B cell (primary cell): ENCODE measurements at regions not wholly inside any gene's neighbourhood (a gene's known extent, or its start where the extent isn't known, plus 50 kb on each side); places are given as distances from the start of the nearest gene placed in this dataset.

Source experiments
- ATAC-seq: fragments of 200-7000 bp; cut with Tn5 transposase; one replicate; pipeline ENCODE4 v1.10.0; 2021; ENCODE audit warnings: low read depth, mild to moderate bottlenecking, moderate number of reproducible peaks, moderate library complexity
- CTCF ChIA-PET: fragments of 350-600 bp; sonication (Branson Sonifier 250); formaldehyde crosslinking; loops from one replicate; lab custom pipeline; 2021; ENCODE audit warnings: antibody characterized with exemption, inconsistent platforms; lab: Charles Lee
- POLR2A ChIA-PET: fragments of 350-600 bp; sonication (Branson Sonifier 250); formaldehyde crosslinking; loops from one replicate; lab custom pipeline; 2021; ENCODE audit warnings: antibody characterized with exemption; lab: Charles Lee
- DNase-seq: peaks from one replicate; pipeline ENCODE4 v3.0.0; 2013
- H2AFZ ChIP-seq: 2 replicates; pipeline ENCODE4 v1.6.1; 2012; ENCODE audit warnings: mild to moderate bottlenecking, low read depth, low read length; ENCODE audit not compliant: insufficient read depth, poor library complexity, severe bottlenecking
- H3K27ac ChIP-seq, 2 donors: 1 replicate in 1 of 2; 2 replicates in 1 of 2; pipeline ENCODE4 v1.5.1; 2012 to 2013; ENCODE audit warnings: low read length in 2 of 2, mild to moderate bottlenecking in 2 of 2, moderate library complexity in 1 of 2
- H3K27me3 ChIP-seq, 4 experiments: fragments of 200-600 bp in 1 of 4; sonication (generic) in 1 of 4; replicated peaks in 1 of 4; 1 replicate in 2 of 4; 2 replicates in 2 of 4; pipeline versions ENCODE4 v1.6.1 to v1.7.0; 2013 to 2016; ENCODE audit warnings: low read length in 3 of 4, mild to moderate bottlenecking in 2 of 4, mixed read lengths in 1 of 4, moderate library complexity in 1 of 4; ENCODE audit not compliant: insufficient read depth in 4 of 4, control insufficient read depth in 3 of 4; ENCODE audit errors: control extremely low read depth in 1 of 4
- H3K36me3 ChIP-seq, 2 experiments: replicated peaks in 1 of 2; 1 replicate in 1 of 2; 2 replicates in 1 of 2; pipeline versions ENCODE4 v1.6.1 to v1.7.1; 2013; ENCODE audit warnings: low read length in 1 of 2; ENCODE audit not compliant: insufficient read depth in 2 of 2, control insufficient read depth in 1 of 2; ENCODE audit errors: control extremely low read depth in 1 of 2, extremely low read depth in 1 of 2
- H3K4me1 ChIP-seq, 2 donors: fragments of 200-600 bp in 1 of 2; sonication (generic) in 1 of 2; 1 replicate in 1 of 2; 2 replicates in 1 of 2; pipeline versions ENCODE4 v1.5.1 to v1.6.1; 2013 to 2017; ENCODE audit warnings: low read length in 2 of 2; ENCODE audit not compliant: control insufficient read depth in 2 of 2, insufficient read depth in 2 of 2
- H3K4me2 ChIP-seq: replicated peaks from 2 replicates; pipeline ENCODE3; 2012; ENCODE audit warnings: mild to moderate bottlenecking, low read depth, low read length; ENCODE audit not compliant: poor library complexity, severe bottlenecking
- H3K4me3 ChIP-seq, 5 experiments: fragments of 200-600 bp in 1 of 5; sonication (generic) in 1 of 5; 1 replicate in 3 of 5; 2 replicates in 2 of 5; pipeline versions ENCODE4 v1.5.1 to v1.7.0; 2011 to 2016; ENCODE audit warnings: low read length in 4 of 5, mild to moderate bottlenecking in 4 of 5, low read depth in 2 of 5, control low read depth in 1 of 5, moderate library complexity in 1 of 5; ENCODE audit not compliant: insufficient read depth in 1 of 5; ENCODE audit errors: control extremely low read depth in 1 of 5, extremely low read depth in 1 of 5
- H3K79me2 ChIP-seq: fragments of 200-600 bp; sonication (generic); one replicate; pipeline ENCODE4 v1.6.0; 2016; ENCODE audit warnings: low read length; ENCODE audit not compliant: control insufficient read depth, insufficient read depth
- H3K9ac ChIP-seq: fragments of 200-600 bp; sonication (generic); 2 replicates; pipeline ENCODE4 v1.6.1; 2017; ENCODE audit warnings: mild to moderate bottlenecking, low read length, moderate library complexity
- H3K9me3 ChIP-seq, 3 donors: one replicate each; pipeline versions ENCODE4 v1.6.1 to v1.7.1; 2013; ENCODE audit warnings: low read length in 2 of 3; ENCODE audit not compliant: control insufficient read depth in 2 of 3, insufficient read depth in 1 of 3; ENCODE audit errors: control extremely low read depth in 1 of 3
- H4K20me1 ChIP-seq: 2 replicates; pipeline ENCODE4 v1.6.0; 2012; ENCODE audit warnings: mild to moderate bottlenecking, low read length; ENCODE audit not compliant: insufficient read depth, control insufficient read depth, poor library complexity, severe bottlenecking
- H3K27ac Mint-ChIP-seq: one replicate; pipeline ENCODE4 v1.8.0; 2021; ENCODE audit warnings: mixed read lengths
- H3K27me3 Mint-ChIP-seq: one replicate; pipeline ENCODE4 v1.8.0; 2021; ENCODE audit warnings: mixed read lengths
- H3K4me1 Mint-ChIP-seq: one replicate; pipeline ENCODE4 v1.8.0; 2021; ENCODE audit warnings: mixed read lengths
- H3K4me3 Mint-ChIP-seq: one replicate; pipeline ENCODE4 v1.8.0; 2021; ENCODE audit warnings: mixed read lengths
- H3K9me3 Mint-ChIP-seq: one replicate; pipeline ENCODE4 v1.8.0; 2022; ENCODE audit warnings: mixed read lengths; ENCODE audit not compliant: insufficient read depth
- EZH2 ChIP-seq: IDR thresholded peaks from 2 replicates; pipeline ENCODE4 v1.6.1; 2012; ENCODE audit warnings: borderline replicate concordance, low read depth, mild to moderate bottlenecking, moderate library complexity, low read length; ENCODE audit not compliant: insufficient read depth, poor library complexity, severe bottlenecking
- WGBS: methylation state at CpG from one replicate; pipeline ENCODE4 v1.1.5; 2013; ENCODE audit warnings: missing lambda C conversion rate; ENCODE audit not compliant: insufficient coverage; 5-methylcytosine and 5-hydroxymethylcytosine counted together
- intact Hi-C: fragments of 100-400 bp; cut with micrococcal nuclease; formaldehyde crosslinking; loops from one replicate; pipeline ENCODE4 v1.10.0; 2022
- TF ChIP-seq, protein P1 (sequence below): fragments of 200-600 bp; IDR thresholded peaks from one replicate; pipeline ENCODE4 v1.8.0; 2022; ENCODE audit warnings: antibody characterized with exemption, mild to moderate bottlenecking

DNA sequence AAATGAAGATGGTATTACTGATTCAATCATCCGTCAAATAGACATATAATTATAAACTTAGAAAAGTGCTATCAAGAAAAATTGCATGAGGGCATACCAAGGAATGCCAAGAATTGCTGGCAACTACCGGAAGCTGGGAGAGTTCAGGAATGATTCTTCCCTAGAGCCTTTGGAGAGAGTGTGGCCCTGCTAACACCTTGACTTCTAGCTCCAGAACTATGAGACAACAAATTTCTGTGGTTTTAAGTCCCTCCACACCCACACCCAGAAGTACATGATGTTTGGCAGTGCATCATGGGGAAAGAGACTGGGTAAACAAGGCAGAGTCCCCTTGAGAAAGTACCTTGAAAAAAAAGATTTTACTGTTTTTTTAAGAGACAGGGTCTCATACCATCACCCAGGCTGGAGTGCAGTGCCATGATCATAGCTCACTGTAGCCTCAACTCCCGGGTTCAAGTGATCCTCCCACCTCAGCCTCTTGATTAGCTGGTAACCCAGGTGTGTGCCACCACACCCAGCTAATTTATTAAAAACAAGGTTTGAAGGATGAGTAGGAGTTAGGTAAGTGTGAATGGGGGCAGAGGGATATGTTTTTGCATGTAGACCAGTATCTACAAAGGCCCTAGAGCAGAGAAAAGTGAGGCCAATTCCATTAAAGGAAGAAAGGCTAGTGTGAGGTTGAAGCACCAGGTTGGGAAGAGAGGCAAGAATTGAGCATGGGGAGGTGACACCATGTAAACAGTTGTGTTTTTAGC lies 53.1 kb downstream of the GSX2 start:
- no CpG with 5 or more reads among the region's 3 CpGs for WGBS
- no peaks in the 10 kb centered on the region for H3K79me2 ChIP-seq
- intact Hi-C loops = no loop called here
- ATAC-seq (no peak), DNase-seq (no peak)
- Mint-ChIP-seq H3K9me3 (peaks cover 4% of the 10 kb centered on the region), H3K27me3 (peaks cover 8% of the 10 kb centered on the region), H3K4me3 (no peak overlapping the region), H3K27ac (no peak overlapping the region), H3K4me1 (no peaks in the 10 kb centered on the region)
- CTCF ChIA-PET = no interaction called here
- H2AFZ ChIP-seq = no peak overlapping the region
- no peaks in the 10 kb centered on the region for H3K4me1 ChIP-seq
- peaks cover 0 to 13% (median 0%) of the 10 kb centered on the region in 4 experiments for H3K27me3 ChIP-seq
- H3K9ac ChIP-seq = no peak overlapping the region
- H3K4me3 ChIP-seq = no peak overlapping the region
- TF ChIP-seq, protein P1, sequence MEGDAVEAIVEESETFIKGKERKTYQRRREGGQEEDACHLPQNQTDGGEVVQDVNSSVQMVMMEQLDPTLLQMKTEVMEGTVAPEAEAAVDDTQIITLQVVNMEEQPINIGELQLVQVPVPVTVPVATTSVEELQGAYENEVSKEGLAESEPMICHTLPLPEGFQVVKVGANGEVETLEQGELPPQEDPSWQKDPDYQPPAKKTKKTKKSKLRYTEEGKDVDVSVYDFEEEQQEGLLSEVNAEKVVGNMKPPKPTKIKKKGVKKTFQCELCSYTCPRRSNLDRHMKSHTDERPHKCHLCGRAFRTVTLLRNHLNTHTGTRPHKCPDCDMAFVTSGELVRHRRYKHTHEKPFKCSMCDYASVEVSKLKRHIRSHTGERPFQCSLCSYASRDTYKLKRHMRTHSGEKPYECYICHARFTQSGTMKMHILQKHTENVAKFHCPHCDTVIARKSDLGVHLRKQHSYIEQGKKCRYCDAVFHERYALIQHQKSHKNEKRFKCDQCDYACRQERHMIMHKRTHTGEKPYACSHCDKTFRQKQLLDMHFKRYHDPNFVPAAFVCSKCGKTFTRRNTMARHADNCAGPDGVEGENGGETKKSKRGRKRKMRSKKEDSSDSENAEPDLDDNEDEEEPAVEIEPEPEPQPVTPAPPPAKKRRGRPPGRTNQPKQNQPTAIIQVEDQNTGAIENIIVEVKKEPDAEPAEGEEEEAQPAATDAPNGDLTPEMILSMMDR = no peak
- no peak for TF ChIP-seq EZH2
- no peaks in the 10 kb centered on the region for H4K20me1 ChIP-seq
- H3K4me2 ChIP-seq = no peak overlapping the region
- H3K9me3 ChIP-seq = peaks cover 0 to 9% (median 0%) of the 10 kb centered on the region in 3 donors
- no peak overlapping the region for H3K27ac ChIP-seq
- POLR2A ChIA-PET = no interaction called here
- no peaks in the 10 kb centered on the region for H3K36me3 ChIP-seq

DNA sequence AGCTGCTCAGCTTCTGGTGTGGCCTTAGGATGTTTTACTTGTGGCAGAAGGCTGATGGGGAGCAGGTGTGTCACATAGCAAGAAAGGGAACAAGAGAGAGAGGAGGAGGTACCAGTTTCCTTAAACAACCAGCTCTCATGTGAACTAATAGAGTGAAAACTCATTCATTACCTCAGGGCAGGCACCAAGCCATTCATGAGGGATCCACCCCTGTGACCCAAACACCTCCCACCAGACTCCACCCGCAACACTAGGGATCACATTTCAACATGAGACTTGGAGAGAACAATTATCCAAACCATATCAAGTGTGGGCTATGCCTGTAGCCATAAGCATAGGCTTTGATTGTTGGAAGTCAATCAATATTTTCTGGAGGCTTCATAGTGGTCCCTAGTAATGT lies 56.0 kb downstream of the GSX2 start:
- no peaks in the 10 kb centered on the region for H3K9me3 ChIP-seq
- TF ChIP-seq, protein P1 = no peak
- no peak for TF ChIP-seq EZH2
- no peak overlapping the region for H3K4me2 ChIP-seq
- H3K36me3 ChIP-seq = no peaks in the 10 kb centered on the region
- ChIA-PET CTCF (no interaction called here), POLR2A (no interaction called here)
- Mint-ChIP-seq H3K27me3 (peaks cover 11% of the 10 kb centered on the region), H3K9me3 (no peaks in the 10 kb centered on the region), H3K4me3 (no peak overlapping the region), H3K4me1 (no peaks in the 10 kb centered on the region), H3K27ac (no peak overlapping the region)
- no peak overlapping the region for H3K9ac ChIP-seq
- DNase-seq (no peak), ATAC-seq (no peak)
- no peak overlapping the region for H2AFZ ChIP-seq
- H4K20me1 ChIP-seq = no peaks in the 10 kb centered on the region
- no peak overlapping the region for H3K27ac ChIP-seq
- peaks cover 0 to 9% (median 0%) of the 10 kb centered on the region in 4 experiments for H3K27me3 ChIP-seq
- intact Hi-C loops = no loop called here
- H3K4me1 ChIP-seq = no peaks in the 10 kb centered on the region
- H3K79me2 ChIP-seq = no peaks in the 10 kb centered on the region
- no peak overlapping the region for H3K4me3 ChIP-seq
- no CpG with 5 or more reads among the region's 1 CpG for WGBS
